NB4 (cell line): ENCODE measurements at regions not wholly inside any gene's neighbourhood (a gene's known extent, or its start where the extent isn't known, plus 50 kb on each side); places are given as distances from the start of the nearest gene placed in this dataset.
"Not testable (repeated sequence)": the region's sequence is repeated elsewhere in the genome, so short reads cannot be mapped to it uniquely, and the experiment has no call there.

Experiments
- DNase-seq: peaks from one replicate; pipeline ENCODE4 v3.0.0; 2010; ENCODE audit warnings: low read depth
- H3K4me3 ChIP-seq: one replicate; pipeline ENCODE4 v1.5.1; 2011; ENCODE audit warnings: mild to moderate bottlenecking, low read depth, low read length, moderate library complexity
- CTCF ChIP-seq: IDR thresholded peaks from one replicate; pipeline ENCODE4 v1.5.1; 2012; ENCODE audit warnings: low read depth, low read length
- MAX ChIP-seq: IDR thresholded peaks from 2 replicates; pipeline ENCODE4 v1.6.1; 2011; ENCODE audit warnings: low read depth, low read length
- MYC ChIP-seq: IDR thresholded peaks from 2 replicates; pipeline ENCODE4 v1.6.1; 2011; ENCODE audit warnings: low read depth, low read length
- POLR2A ChIP-seq: IDR thresholded peaks from 2 replicates; pipeline ENCODE4 v1.6.1; 2011; ENCODE audit warnings: mild to moderate bottlenecking; ENCODE audit not compliant: insufficient read length; ENCODE audit errors: extremely low read depth

DNA sequence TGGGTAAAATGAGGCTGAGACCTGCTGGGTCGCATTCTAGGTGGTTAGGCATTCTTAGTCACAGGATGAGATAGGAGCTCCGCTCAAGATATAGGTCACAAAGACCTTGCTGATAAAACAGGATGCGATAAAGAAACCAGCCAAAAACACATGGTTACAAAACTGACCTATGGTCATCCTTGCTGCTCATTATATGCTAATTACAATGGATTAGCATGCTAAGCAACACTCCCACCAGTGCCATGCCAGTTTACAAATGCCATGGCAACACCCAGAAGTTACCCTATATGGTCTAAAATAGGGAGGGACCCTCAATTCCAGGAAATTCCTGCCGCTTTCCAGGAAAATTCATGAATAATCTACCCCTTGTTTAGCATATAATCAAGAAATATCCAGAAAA, 132.4 kb downstream of the BRMS1L start:
- no peak for TF ChIP-seq CTCF
- TF ChIP-seq MAX, result no peak
- TF ChIP-seq POLR2A, result no peak
- no peak overlapping the region for H3K4me3 ChIP-seq
- no peak for DNase-seq

- DNase-seq, result no peak
- no peak for TF ChIP-seq POLR2A
- no peak for TF ChIP-seq CTCF
- TF ChIP-seq MYC, result no peak
- no peak for TF ChIP-seq MAX
- no peak overlapping the region for H3K4me3 ChIP-seq
Measured at GRCh38 chr14:35956376-35957085, 130.4 kb downstream of the BRMS1L start.

- no peak for TF ChIP-seq CTCF
- no peak for TF ChIP-seq POLR2A
- TF ChIP-seq MAX, result no peak
- no peak for TF ChIP-seq MYC
- no peak for DNase-seq
- H3K4me3 ChIP-seq, result no peak overlapping the region
Measured at GRCh38 chr14:35952584-35952983, 126.4 kb downstream of the BRMS1L start.

- no peak for DNase-seq
- TF ChIP-seq MAX, result no peak
- TF ChIP-seq CTCF, result no peak
- TF ChIP-seq MYC, result no peak
- no peak for TF ChIP-seq POLR2A
- H3K4me3 ChIP-seq, result no peak overlapping the region
Measured at GRCh38 chr14:35949920-35950513, 123.9 kb downstream of the BRMS1L start.

DNA sequence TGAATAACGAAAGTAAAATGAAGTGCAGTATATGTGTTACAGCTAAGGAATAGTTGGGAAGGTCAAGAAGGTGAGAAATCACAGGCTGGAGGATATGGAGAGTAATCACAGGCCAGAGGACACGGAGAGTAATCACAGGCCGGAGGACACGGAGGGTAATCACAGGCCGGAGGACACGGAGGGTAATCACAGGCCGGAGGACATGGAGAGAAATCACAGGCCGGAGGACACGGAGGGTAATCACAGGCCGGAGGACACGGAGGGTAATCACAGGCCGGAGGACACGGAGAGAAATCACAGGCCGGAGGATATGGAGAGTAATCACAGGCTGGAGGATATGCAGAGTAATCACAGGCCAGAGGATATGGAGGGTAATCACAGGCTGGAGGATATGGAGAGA, 121.8 kb downstream of the BRMS1L start:
- not testable (repeated sequence) for DNase-seq

GRCh38 chr14:35944847-35945246, 118.7 kb downstream of the BRMS1L start:
- TF ChIP-seq CTCF, result no peak
- TF ChIP-seq POLR2A, result no peak
- TF ChIP-seq MYC, result no peak
- no peak for TF ChIP-seq MAX
- DNase-seq, result peak; percentile 13
- H3K4me3 ChIP-seq, result no peak overlapping the region

More for the DNA sequence above, 121.8 kb downstream of the BRMS1L start:
- not testable (repeated sequence) for H3K4me3 ChIP-seq
